PC-3 (cell line): ENCODE measurements at regions not wholly inside any gene's neighbourhood (a gene's known extent, or its start where the extent isn't known, plus 50 kb on each side); places are given as distances from the start of the nearest gene placed in this dataset.

ENCODE experiments used
- ATAC-seq: fragments of 200-7000 bp; cut with Tn5 transposase; 2 replicates; pipeline ENCODE4 v1.9.1; 2020; ENCODE audit warnings: mild to moderate bottlenecking, moderate library complexity
- BruUV-seq: library from RNA; stranded (reverse); fragments of 400-500 nt; replicated peaks from 2 replicates; lab custom pipeline; 2021; lab: Mats Ljungman, UMichigan
- CTCF ChIA-PET: fragments of 300-600 bp; sonication (Branson Sonifier 250); formaldehyde crosslinking; loops from one replicate; lab custom pipeline; 2022; ENCODE audit warnings: antibody characterized with exemption; lab: Charles Lee
- POLR2A ChIA-PET: fragments of 300-600 bp; sonication (Branson Sonifier 250); formaldehyde crosslinking; loops from one replicate; lab custom pipeline; 2022; ENCODE audit warnings: antibody characterized with exemption; ENCODE audit not compliant: unreplicated experiment; lab: Charles Lee
- DNase-seq: peaks from one replicate; pipeline ENCODE4 v3.0.0-alpha.2; 2015
- H2AFZ ChIP-seq: fragments of 300-600 bp; sonication (generic); 2 replicates; pipeline ENCODE4 v1.6.0; 2016; ENCODE audit warnings: antibody characterized with exemption, low read length
- H3F3A ChIP-seq: fragments of 300-600 bp; sonication (generic); one replicate; pipeline ENCODE4 v1.6.0; 2017; ENCODE audit warnings: antibody characterized with exemption, low read length, control low read depth, mild to moderate bottlenecking; ENCODE audit not compliant: unreplicated experiment
- H3K27ac ChIP-seq: fragments of 300-600 bp; sonication (generic); 2 replicates; pipeline ENCODE4 v1.5.1; 2016; ENCODE audit warnings: mild to moderate bottlenecking, low read length
- H3K27me3 ChIP-seq: fragments of 300-600 bp; sonication (generic); 2 replicates; pipeline ENCODE4 v1.6.1; 2016; ENCODE audit warnings: low read length, mixed read lengths
- H3K36me3 ChIP-seq: fragments of 300-600 bp; sonication (generic); 2 replicates; pipeline ENCODE4 v1.6.1; 2016; ENCODE audit warnings: low read depth, mixed run types, low read length, mixed read lengths
- H3K4me1 ChIP-seq: fragments of 300-600 bp; sonication (generic); 2 replicates; pipeline ENCODE4 v1.5.1; 2016; ENCODE audit warnings: low read length; ENCODE audit not compliant: insufficient read depth
- H3K4me2 ChIP-seq: fragments of 300-600 bp; sonication (generic); 2 replicates; pipeline ENCODE4 v1.6.0; 2016; ENCODE audit warnings: low read length
- H3K4me3 ChIP-seq: fragments of 300-600 bp; sonication (generic); 2 replicates; pipeline ENCODE4 v1.5.1; 2016; ENCODE audit warnings: mild to moderate bottlenecking, low read length, mixed read lengths
- H3K79me2 ChIP-seq: fragments of 300-600 bp; sonication (generic); 2 replicates; pipeline ENCODE4 v1.6.1; 2017; ENCODE audit warnings: low read length, mixed read lengths
- H3K9ac ChIP-seq: fragments of 300-600 bp; sonication (generic); 2 replicates; pipeline ENCODE4 v1.6.0; 2016; ENCODE audit warnings: mild to moderate bottlenecking, low read length
- H3K9me2 ChIP-seq: fragments of 300-600 bp; sonication (generic); replicated peaks from 2 replicates; pipeline ENCODE4 v1.6.1; 2016; ENCODE audit warnings: mixed run types, low read length, mixed read lengths
- H3K9me3 ChIP-seq: fragments of 300-600 bp; sonication (generic); 2 replicates; pipeline ENCODE4 v1.6.1; 2016; ENCODE audit warnings: low read length, mixed read lengths
- H4K20me1 ChIP-seq: fragments of 300-600 bp; sonication (generic); 2 replicates; pipeline ENCODE4 v1.6.1; 2016; ENCODE audit warnings: low read length, mixed read lengths
- CTCF ChIP-seq: fragments of 300-600 bp; sonication (generic); conservative IDR thresholded peaks from 2 replicates; pipeline ENCODE4 v1.5.1; 2017; ENCODE audit warnings: antibody characterized with exemption, low read depth, mild to moderate bottlenecking, low read length
- EZH2 ChIP-seq: fragments of 300-600 bp; sonication (generic); IDR thresholded peaks from one replicate; pipeline ENCODE4 v1.6.1; 2017; ENCODE audit warnings: antibody characterized with exemption, mild to moderate bottlenecking, low read length; ENCODE audit not compliant: unreplicated experiment
- EZH2phosphoT487 ChIP-seq: fragments of 300-600 bp; sonication (generic); IDR thresholded peaks from 2 replicates; pipeline ENCODE4 v1.6.1; 2018; ENCODE audit warnings: mild to moderate bottlenecking, antibody characterized with exemption, low read length, borderline replicate concordance
- intact Hi-C: fragments of 100-400 bp; cut with micrococcal nuclease; formaldehyde crosslinking; loops from 2 replicates; pipeline ENCODE4 v1.9.0; 2023

- Histone ChIP-seq H3K4me1 (peaks cover 8% of the 10 kb centered on the region), H2AFZ (no peak overlapping the region), H3K27ac (no peak overlapping the region), H3K79me2 (no peaks in the 10 kb centered on the region), H3K27me3 (no peaks in the 10 kb centered on the region), H3K9me2 (no peaks in the 10 kb centered on the region), H3K36me3 (no peaks in the 10 kb centered on the region), H3K9me3 (no peaks in the 10 kb centered on the region), H4K20me1 (no peaks in the 10 kb centered on the region), H3F3A (no peaks in the 10 kb centered on the region), H3K4me3 (no peak overlapping the region), H3K9ac (no peak overlapping the region), H3K4me2 (no peak overlapping the region)
- ATAC-seq = no peak
- POLR2A ChIA-PET = interaction anchor here (0.6 kb wide), 1 partner anchor 466 kb away, joined by 3 read pairs; no protein-coding TSS in a partner anchor
- TF ChIP-seq EZH2 (no peak), CTCF (no peak), EZH2phosphoT487 (no peak)
- intact Hi-C loops = no loop called here
- CTCF ChIA-PET = no interaction called here
- BruUV-seq = no TSS peak
- no peak for DNase-seq
Measured at GRCh38 chrX:13473442-13474163, 95.8 kb upstream of the EGFL6 start.

- BruUV-seq = no TSS peak
- H3F3A ChIP-seq = no peaks in the 10 kb centered on the region
- ChIA-PET CTCF (no interaction called here), POLR2A (no interaction called here)
- no peak overlapping the region for H3K9ac ChIP-seq
- no peak overlapping the region for H3K27ac ChIP-seq
- ATAC-seq (no peak), DNase-seq (no peak)
- H3K4me3 ChIP-seq = no peak overlapping the region
- intact Hi-C loops = no loop called here
- TF ChIP-seq EZH2phosphoT487 (no peak), EZH2 (no peak), CTCF (no peak)
- peaks cover 8% of the 10 kb centered on the region for H3K4me1 ChIP-seq
- no peak overlapping the region for H2AFZ ChIP-seq
- H3K79me2 ChIP-seq = no peaks in the 10 kb centered on the region
- no peak overlapping the region for H3K4me2 ChIP-seq
- H3K9me2 ChIP-seq = no peaks in the 10 kb centered on the region
- no peaks in the 10 kb centered on the region for H3K36me3 ChIP-seq
- H4K20me1 ChIP-seq = no peaks in the 10 kb centered on the region
- H3K27me3 ChIP-seq = no peaks in the 10 kb centered on the region
- H3K9me3 ChIP-seq = no peaks in the 10 kb centered on the region
Measured at GRCh38 chrX:13472975-13473374, 96.4 kb upstream of the EGFL6 start.

GRCh38 chrX:13471269-13471668, 98.1 kb upstream of the EGFL6 start:
- ChIA-PET CTCF (no interaction called here), POLR2A (no interaction called here)
- Histone ChIP-seq H3K27ac (no peak overlapping the region), H4K20me1 (no peaks in the 10 kb centered on the region), H3K79me2 (no peaks in the 10 kb centered on the region), H3K9me2 (no peaks in the 10 kb centered on the region), H2AFZ (no peak overlapping the region), H3F3A (no peaks in the 10 kb centered on the region), H3K9me3 (no peaks in the 10 kb centered on the region), H3K9ac (no peak overlapping the region), H3K4me3 (no peak overlapping the region), H3K36me3 (no peaks in the 10 kb centered on the region), H3K27me3 (no peaks in the 10 kb centered on the region), H3K4me2 (no peak overlapping the region), H3K4me1 (peaks cover 8% of the 10 kb centered on the region)
- DNase-seq (no peak), ATAC-seq (no peak)
- intact Hi-C loops = no loop called here
- BruUV-seq = no TSS peak
- TF ChIP-seq CTCF (no peak), EZH2phosphoT487 (no peak), EZH2 (no peak)
